ENCODE measurements at regions not wholly inside any gene's neighbourhood (a gene's known extent, or its start where the extent isn't known, plus 50 kb on each side); places are given as distances from the start of the nearest gene placed in this dataset.
"Not testable (repeated sequence)": the region's sequence is repeated elsewhere in the genome, so short reads cannot be mapped to it uniquely, and the experiment has no call there.

GRCh38 chr5:135737701-135738563 is 96.5 kb upstream of the SLC25A48 start:
- Histone ChIP-seq H3F3A (replicated peaks; ENCODE audit: low read depth) (no peaks in the 10 kb centered on the region), H2AFZ (no peak overlapping the region), H3K4me2 (no peak overlapping the region), H3K9me2 (ENCODE audit: insufficient read depth) (no peaks in the 10 kb centered on the region), H3K79me2 (replicated peaks; ENCODE audit: insufficient read depth) (no peaks in the 10 kb centered on the region), H3K4me1 (ENCODE audit: insufficient read depth) (0 out of 2 replicates have a peak, but pooled peaks cover under 1% of the 10 kb centered on the region), H3K27ac (ENCODE audit: low read depth) (no peak overlapping the region), H3K4me3 (no peak overlapping the region), H4K20me1 (replicated peaks; ENCODE audit: insufficient read depth) (no peaks in the 10 kb centered on the region), H3K27me3 (ENCODE audit: insufficient read depth) (no peaks in the 10 kb centered on the region), H3K36me3 (ENCODE audit: insufficient read depth) (no peaks in the 10 kb centered on the region)
- H3K9me3 Mint-ChIP-seq, result no peaks in the 10 kb centered on the region; the same call in 1 of the 3 replicates
- H3K4me1 Mint-ChIP-seq, result no peaks in the 10 kb centered on the region; the same call in 2 of the 3 replicates
- no peak for TF ChIP-seq CTCF (conservative IDR thresholded peaks at IDR 0.05; ENCODE audit: low read depth in 2 of 2)
- TF ChIP-seq REST (IDR thresholded peaks at IDR 0.05; ENCODE audit: unreplicated experiment), result no peak
- TF ChIP-seq EZH2phosphoT487 (IDR thresholded peaks at IDR 0.05; ENCODE audit: unreplicated experiment), result no peak
- no peak for TF ChIP-seq NANOG (IDR thresholded peaks at IDR 0.05; ENCODE audit: borderline replicate concordance)
- no peak for TF ChIP-seq ZNF114 (CRISPR knock-in tag; IDR thresholded peaks at IDR 0.05)
- no peak for TF ChIP-seq ZNF462 (CRISPR knock-in tag; IDR thresholded peaks at IDR 0.05)
- TF ChIP-seq STAT1 (IDR thresholded peaks at IDR 0.05; ENCODE audit: unreplicated experiment), result no peak
- TF ChIP-seq POLR2AphosphoS5 (IDR thresholded peaks at IDR 0.05; ENCODE audit: low read depth), result no peak
- TF ChIP-seq EZH2 (IDR thresholded peaks at IDR 0.05; ENCODE audit: low read depth, unreplicated experiment), result no peak
- no peak for TF ChIP-seq CREB1 (CRISPR knock-in tag; IDR thresholded peaks at IDR 0.05; ENCODE audit: low read depth)
- DNase-seq (ENCODE audit: low spot score) (no peak), ATAC-seq (no peak)
- no peak overlapping the region for H3K4me3 Mint-ChIP-seq
- no peaks in the 10 kb centered on the region for H3K36me3 Mint-ChIP-seq (ENCODE audit: low read depth)
- no peaks in the 10 kb centered on the region for H3K27me3 Mint-ChIP-seq (ENCODE audit: insufficient read depth, low read depth, poor library complexity)
- no peak overlapping the region for H3K27ac Mint-ChIP-seq

GRCh38 chr5:135736952-135737351 is 97.5 kb upstream of the SLC25A48 start:
- not testable (repeated sequence) for H3K4me3 ChIP-seq; H3K9me3 Mint-ChIP-seq; H3K4me2 ChIP-seq; H3K9me2 ChIP-seq (ENCODE audit: insufficient read depth); H3K79me2 ChIP-seq (replicated peaks; ENCODE audit: insufficient read depth); H3K4me1 Mint-ChIP-seq; H4K20me1 ChIP-seq (replicated peaks; ENCODE audit: insufficient read depth); H3K27ac ChIP-seq (ENCODE audit: low read depth); H3K4me3 Mint-ChIP-seq; DNase-seq (ENCODE audit: low spot score); H2AFZ ChIP-seq; H3K36me3 Mint-ChIP-seq (ENCODE audit: low read depth); H3K27ac Mint-ChIP-seq; H3K4me1 ChIP-seq (ENCODE audit: insufficient read depth); H3K36me3 ChIP-seq (ENCODE audit: insufficient read depth); H3F3A ChIP-seq (replicated peaks; ENCODE audit: low read depth); H3K27me3 ChIP-seq (ENCODE audit: insufficient read depth); H3K27me3 Mint-ChIP-seq (ENCODE audit: insufficient read depth, low read depth, poor library complexity); ATAC-seq
